Spleen (tissue), 11 donors: ENCODE measurements at regions not wholly inside any gene's neighbourhood (a gene's known extent, or its start where the extent isn't known, plus 50 kb on each side); places are given as distances from the start of the nearest gene placed in this dataset.

ENCODE experiments used
- DNase-seq: peaks from one replicate; pipeline ENCODE4 v3.0.0-alpha.2; 2020
- H3K27ac ChIP-seq, 8 donors: fragments of 200-600 bp; sonication (generic) in 7 of 8; 1 replicate in 4 of 8; 2 replicates in 4 of 8; pipeline versions ENCODE4 v1.5.0 to v1.8.0; 2016 to 2021; ENCODE audit warnings: inconsistent platforms in 4 of 8, mild to moderate bottlenecking in 4 of 8, moderate library complexity in 1 of 8
- H3K27me3 ChIP-seq, 7 donors: fragments of 200-600 bp; sonication (generic) in 6 of 7; replicated peaks in 1 of 7; 1 replicate in 4 of 7; 2 replicates in 3 of 7; pipeline versions ENCODE4 v1.5.0 to v1.8.0; 2016 to 2021; ENCODE audit warnings: inconsistent platforms in 3 of 7, mild to moderate bottlenecking in 1 of 7
- H3K36me3 ChIP-seq, 6 donors: fragments of 200-600 bp; sonication (generic) in 5 of 6; 1 replicate in 4 of 6; 2 replicates in 2 of 6; pipeline versions ENCODE4 v1.5.0 to v1.8.0; 2016 to 2021; ENCODE audit warnings: inconsistent platforms in 2 of 6
- H3K4me1 ChIP-seq, 6 donors: fragments of 200-600 bp; sonication (generic) in 5 of 6; 1 replicate in 3 of 6; 2 replicates in 3 of 6; pipeline versions ENCODE4 v1.5.0 to v1.8.0; 2016 to 2021; ENCODE audit warnings: inconsistent platforms in 3 of 6
- H3K4me3 ChIP-seq, 8 donors: fragments of 200-600 bp; sonication (generic) in 7 of 8; 1 replicate in 4 of 8; 2 replicates in 4 of 8; pipeline versions ENCODE4 v1.5.0 to v1.8.0; 2016 to 2021; ENCODE audit warnings: inconsistent platforms in 4 of 8, mild to moderate bottlenecking in 4 of 8, moderate library complexity in 2 of 8
- H3K9me3 ChIP-seq, 8 donors: fragments of 200-600 bp; sonication (generic) in 7 of 8; 1 replicate in 4 of 8; 2 replicates in 4 of 8; pipeline versions ENCODE4 v1.5.0 to v1.8.0; 2016 to 2021; ENCODE audit warnings: inconsistent platforms in 4 of 8
- CTCF ChIP-seq, 11 experiments: fragments of 200-600 bp in 7 of 11; fragments of 450-650 bp in 4 of 11; sonication (generic) in 4 of 11; IDR thresholded peaks in 8 of 11; conservative IDR thresholded peaks in 3 of 11; 1 replicate in 7 of 11; 2 replicates in 4 of 11; pipeline versions ENCODE4 v1.4.0 to v1.8.0; 2016 to 2021; ENCODE audit warnings: antibody characterized with exemption in 11 of 11, inconsistent platforms in 4 of 11, mild to moderate bottlenecking in 1 of 11
- POLR2A ChIP-seq, 3 donors: fragments of 450-650 bp; IDR thresholded peaks; one replicate each; pipeline ENCODE4 v1.5.1; 2017; ENCODE audit warnings: antibody characterized with exemption in 3 of 3, mild to moderate bottlenecking in 1 of 3
- POLR2AphosphoS5 ChIP-seq, 3 donors: sonication (generic); formaldehyde crosslinking; IDR thresholded peaks; one replicate each; pipeline ENCODE4 v1.5.1; 2017; ENCODE audit warnings: antibody characterized with exemption in 3 of 3
- WGBS, 5 donors: extraction: QIAGEN DNeasy Blood & Tissue Kit in 3 of 5; methylation state at CpG; one replicate each; pipeline versions ENCODE4 v1.1.5 to v1.1.7; 2013 to 2018; 5-methylcytosine and 5-hydroxymethylcytosine counted together
- intact Hi-C: fragments of 100-400 bp; cut with DNase I; formaldehyde crosslinking; loops from one replicate; pipeline ENCODE4 v1.15.0; 2023; ENCODE audit warnings: low total_unique reads
- donor health status: healthy with polysubstance abuse.
- donor health status: DM: no; HTN: no; CAD: no; lungs with moderate emphysema.
- donor health status: DM: no; HTN: no; CAD: no.
- donor health status: Bipolar disorder and iron deficiency.
- donor health status: healthy.
- donor health status: DM: no; HTN: no; CAD: no.
- donor health status: DM: yes; HTN: yes; CAD: no.

GRCh38 chr12:19958389-19958788, 409.9 kb upstream of the PDE3A start:
- no peak for DNase-seq
- 91 to 98% (median 95%) methylated on average over 1 of the region's 1 CpG for WGBS, 5 donors
- no peaks in the 10 kb centered on the region for H3K9me3 ChIP-seq
- intact Hi-C loops = no loop called here
- no peaks in the 10 kb centered on the region for H3K36me3 ChIP-seq
- no peaks in the 10 kb centered on the region for H3K27me3 ChIP-seq
- TF ChIP-seq CTCF (IDR thresholded peaks at IDR 0.05 in 8 of 11, conservative IDR thresholded peaks at IDR 0.05 in 3 of 11) = no peak
- TF ChIP-seq POLR2AphosphoS5 (IDR thresholded peaks at IDR 0.05) = no peak
- no peak for TF ChIP-seq POLR2A (IDR thresholded peaks at IDR 0.05)
- H3K4me1 ChIP-seq = no peaks in the 10 kb centered on the region
- no peak overlapping the region for H3K27ac ChIP-seq
- no peak overlapping the region for H3K4me3 ChIP-seq

GRCh38 chr12:19959353-19959752, 409.0 kb upstream of the PDE3A start:
- no peaks in the 10 kb centered on the region for H3K36me3 ChIP-seq
- H3K27me3 ChIP-seq = no peaks in the 10 kb centered on the region
- DNase-seq = no peak
- 0 to 7% (median 4%) methylated on average over 1 of the region's 1 CpG for whole genome bisulfite sequencing, 5 donors
- H3K9me3 ChIP-seq = no peaks in the 10 kb centered on the region
- no peaks in the 10 kb centered on the region for H3K4me1 ChIP-seq
- H3K27ac ChIP-seq = no peak overlapping the region
- TF ChIP-seq POLR2AphosphoS5 (IDR thresholded peaks at IDR 0.05) (no peak), POLR2A (IDR thresholded peaks at IDR 0.05) (no peak), CTCF (IDR thresholded peaks at IDR 0.05 in 8 of 11, conservative IDR thresholded peaks at IDR 0.05 in 3 of 11) (no peak)
- H3K4me3 ChIP-seq = no peak overlapping the region
- intact Hi-C loops = no loop called here

GRCh38 chr12:19960527-19960926, 407.8 kb upstream of the PDE3A start:
- no peak for TF ChIP-seq CTCF (IDR thresholded peaks at IDR 0.05 in 8 of 11, conservative IDR thresholded peaks at IDR 0.05 in 3 of 11)
- TF ChIP-seq POLR2A (IDR thresholded peaks at IDR 0.05) = no peak
- no peak for TF ChIP-seq POLR2AphosphoS5 (IDR thresholded peaks at IDR 0.05)
- Histone ChIP-seq H3K36me3 (no peaks in the 10 kb centered on the region), H3K27ac (no peak overlapping the region), H3K4me1 (no peaks in the 10 kb centered on the region), H3K4me3 (no peak overlapping the region), H3K27me3 (no peaks in the 10 kb centered on the region), H3K9me3 (no peaks in the 10 kb centered on the region)
- no peak for DNase-seq
- 86 to 97% (median 89%) methylated on average over 4 of the region's 4 CpGs for WGBS, 5 donors
- intact Hi-C loops = no loop called here

GRCh38 chr12:19962192-19962591, 406.1 kb upstream of the PDE3A start:
- Histone ChIP-seq H3K4me1 (no peaks in the 10 kb centered on the region), H3K27ac (no peak overlapping the region), H3K9me3 (no peaks in the 10 kb centered on the region), H3K27me3 (no peaks in the 10 kb centered on the region), H3K36me3 (no peaks in the 10 kb centered on the region), H3K4me3 (no peak overlapping the region)
- no peak for DNase-seq
- TF ChIP-seq CTCF (IDR thresholded peaks at IDR 0.05 in 8 of 11, conservative IDR thresholded peaks at IDR 0.05 in 3 of 11) = no peak
- no peak for TF ChIP-seq POLR2A (IDR thresholded peaks at IDR 0.05)
- no peak for TF ChIP-seq POLR2AphosphoS5 (IDR thresholded peaks at IDR 0.05)
- intact Hi-C loops = no loop called here
- WGBS, 5 donors = 66 to 75% (median 67%) methylated on average over 5 of the region's 5 CpGs
